Upper lobe of right lung (tissue), 1 donor: ENCODE measurements at regions not wholly inside any gene's neighbourhood (a gene's known extent, or its start where the extent isn't known, plus 50 kb on each side); places are given as distances from the start of the nearest gene placed in this dataset.

Source experiments
- ATAC-seq: fragments of 200-7000 bp; cut with Tn5 transposase; one replicate; pipeline ENCODE4 v1.9.1; 2020; ENCODE audit warnings: mild to moderate bottlenecking, moderate library complexity
- DNase-seq: peaks from one replicate; pipeline ENCODE4 v3.0.0-alpha.2; 2020
- H3K27ac ChIP-seq: fragments of 200-600 bp; one replicate; pipeline ENCODE4 v1.8.0; 2022
- H3K27me3 ChIP-seq: fragments of 200-600 bp; one replicate; pipeline ENCODE4 v1.8.0; 2022; ENCODE audit warnings: mild to moderate bottlenecking
- H3K36me3 ChIP-seq: fragments of 200-600 bp; one replicate; pipeline ENCODE4 v1.8.0; 2022
- H3K4me1 ChIP-seq: fragments of 200-600 bp; one replicate; pipeline ENCODE4 v1.8.0; 2022
- H3K4me3 ChIP-seq: fragments of 200-600 bp; one replicate; pipeline ENCODE4 v1.8.0; 2022; ENCODE audit warnings: mild to moderate bottlenecking
- H3K9me3 ChIP-seq: fragments of 200-600 bp; one replicate; pipeline ENCODE4 v1.8.0; 2022
- intact Hi-C: fragments of 100-400 bp; cut with DNase I; formaldehyde crosslinking; loops from one replicate; pipeline ENCODE4 v1.11.0; 2022
- TF ChIP-seq, protein P1 (sequence below): fragments of 200-600 bp; IDR thresholded peaks from one replicate; pipeline ENCODE4 v1.8.0; 2022; ENCODE audit warnings: antibody characterized with exemption
- donor health status: DM: no; HTN: yes; CAD: no; lungs with severe emphysema.

DNA sequence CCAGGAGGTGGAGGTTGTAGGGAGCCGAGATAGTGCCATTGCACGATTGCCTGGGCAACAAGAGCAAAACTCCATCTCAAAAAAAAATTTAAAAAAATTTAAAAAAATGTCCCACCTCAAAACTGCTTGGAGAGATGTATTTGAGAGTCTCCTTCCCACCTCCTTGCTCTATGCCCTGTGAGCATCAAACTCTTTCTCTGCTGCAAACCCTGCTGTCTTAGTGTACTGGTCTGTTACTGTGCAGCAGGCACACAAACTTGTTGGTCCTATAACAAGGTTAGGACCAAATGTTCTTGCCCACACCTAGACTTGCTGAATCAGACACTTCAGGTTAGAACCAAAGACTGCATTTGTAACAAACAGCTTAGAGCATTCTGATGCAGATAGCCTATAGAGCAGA is 153.5 kb upstream of the FUT8 start:
- Histone ChIP-seq H3K4me1 (no peaks in the 10 kb centered on the region), H3K9me3 (no peaks in the 10 kb centered on the region), H3K27me3 (no peaks in the 10 kb centered on the region), H3K4me3 (no peak overlapping the region), H3K36me3 (no peaks in the 10 kb centered on the region), H3K27ac (no peak overlapping the region)
- intact Hi-C loops = no loop called here
- TF ChIP-seq, protein P1, sequence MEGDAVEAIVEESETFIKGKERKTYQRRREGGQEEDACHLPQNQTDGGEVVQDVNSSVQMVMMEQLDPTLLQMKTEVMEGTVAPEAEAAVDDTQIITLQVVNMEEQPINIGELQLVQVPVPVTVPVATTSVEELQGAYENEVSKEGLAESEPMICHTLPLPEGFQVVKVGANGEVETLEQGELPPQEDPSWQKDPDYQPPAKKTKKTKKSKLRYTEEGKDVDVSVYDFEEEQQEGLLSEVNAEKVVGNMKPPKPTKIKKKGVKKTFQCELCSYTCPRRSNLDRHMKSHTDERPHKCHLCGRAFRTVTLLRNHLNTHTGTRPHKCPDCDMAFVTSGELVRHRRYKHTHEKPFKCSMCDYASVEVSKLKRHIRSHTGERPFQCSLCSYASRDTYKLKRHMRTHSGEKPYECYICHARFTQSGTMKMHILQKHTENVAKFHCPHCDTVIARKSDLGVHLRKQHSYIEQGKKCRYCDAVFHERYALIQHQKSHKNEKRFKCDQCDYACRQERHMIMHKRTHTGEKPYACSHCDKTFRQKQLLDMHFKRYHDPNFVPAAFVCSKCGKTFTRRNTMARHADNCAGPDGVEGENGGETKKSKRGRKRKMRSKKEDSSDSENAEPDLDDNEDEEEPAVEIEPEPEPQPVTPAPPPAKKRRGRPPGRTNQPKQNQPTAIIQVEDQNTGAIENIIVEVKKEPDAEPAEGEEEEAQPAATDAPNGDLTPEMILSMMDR = no peak
- no peak for ATAC-seq
- DNase-seq = no peak

DNA sequence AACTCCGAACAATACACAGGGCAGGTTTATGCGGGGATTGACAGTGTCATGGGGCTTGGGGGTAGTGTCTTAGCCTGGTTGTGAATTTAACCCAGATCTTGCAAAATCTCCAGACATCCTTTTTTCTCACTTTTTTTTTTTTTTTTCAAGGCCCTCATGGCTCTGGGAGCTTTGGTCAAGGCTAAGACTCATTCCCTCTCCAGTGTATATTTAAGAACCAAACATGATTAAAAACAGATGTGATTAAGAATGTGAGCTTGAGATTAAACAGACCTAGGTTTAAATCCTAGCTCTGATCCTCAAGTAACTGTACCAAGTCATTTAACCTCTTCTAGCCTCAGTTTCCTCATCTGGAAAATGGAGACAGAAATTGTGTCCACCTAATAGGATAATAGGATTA is 151.7 kb upstream of the FUT8 start:
- H3K9me3 ChIP-seq = no peaks in the 10 kb centered on the region
- no peaks in the 10 kb centered on the region for H3K4me1 ChIP-seq
- H3K36me3 ChIP-seq = no peaks in the 10 kb centered on the region
- ATAC-seq = no peak
- DNase-seq = no peak
- H3K4me3 ChIP-seq = no peak overlapping the region
- H3K27ac ChIP-seq = no peak overlapping the region
- intact Hi-C loops = no loop called here
- TF ChIP-seq, protein P1 = no peak
- H3K27me3 ChIP-seq = no peaks in the 10 kb centered on the region

DNA sequence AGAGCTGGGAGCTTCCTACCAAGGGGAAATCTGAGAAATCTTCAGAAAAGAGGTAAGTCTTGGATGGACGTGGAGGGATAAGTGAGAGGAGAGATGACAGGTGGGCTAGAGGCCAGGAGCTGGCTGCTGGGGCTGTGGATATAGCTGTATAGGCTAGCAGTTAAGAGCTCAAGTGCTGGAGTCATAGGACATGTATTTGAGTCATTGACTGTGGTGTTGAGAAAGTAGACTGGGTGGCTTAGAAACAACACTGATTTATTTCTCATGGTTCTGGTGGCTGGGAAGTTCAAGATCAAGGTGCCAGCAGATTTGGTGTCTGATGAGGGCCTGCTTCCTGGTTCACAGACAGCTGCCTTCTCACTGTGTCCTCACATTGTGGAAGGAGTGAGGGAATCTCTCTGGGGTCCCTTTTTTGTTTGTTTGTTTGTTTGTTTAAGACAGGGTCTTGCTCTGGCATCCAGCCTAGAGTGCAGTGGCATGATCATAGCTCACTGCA is 151.1 kb upstream of the FUT8 start:
- Histone ChIP-seq H3K27ac (no peak overlapping the region), H3K4me1 (no peaks in the 10 kb centered on the region), H3K9me3 (no peaks in the 10 kb centered on the region), H3K36me3 (no peaks in the 10 kb centered on the region), H3K4me3 (no peak overlapping the region), H3K27me3 (no peaks in the 10 kb centered on the region)
- no peak for ATAC-seq
- intact Hi-C loops = no loop called here
- TF ChIP-seq, protein P1 = no peak
- DNase-seq = no peak

DNA sequence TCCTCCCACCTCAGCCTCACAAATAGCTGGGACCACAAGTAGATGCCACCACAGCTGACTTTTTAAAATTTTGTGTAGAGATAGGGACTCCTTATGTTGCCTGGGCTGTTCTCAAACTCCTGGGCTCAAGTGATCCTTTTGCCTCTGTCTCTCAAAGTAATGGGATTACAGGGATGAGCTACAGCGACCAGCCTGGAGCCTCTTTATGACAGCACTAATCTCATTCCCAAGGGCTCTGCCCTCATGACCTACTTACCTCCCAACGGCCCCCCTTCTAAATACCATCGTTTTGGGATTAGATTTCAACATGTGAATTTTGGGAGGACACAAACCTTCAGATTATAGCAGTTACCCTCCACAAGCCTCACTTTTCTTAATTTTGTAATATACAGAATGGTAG is 150.6 kb upstream of the FUT8 start:
- no peak for DNase-seq
- Histone ChIP-seq H3K36me3 (no peaks in the 10 kb centered on the region), H3K9me3 (no peaks in the 10 kb centered on the region), H3K4me1 (no peaks in the 10 kb centered on the region), H3K27me3 (no peaks in the 10 kb centered on the region), H3K4me3 (no peak overlapping the region), H3K27ac (no peak overlapping the region)
- no peak for ATAC-seq
- TF ChIP-seq, protein P1 = no peak
- intact Hi-C loops = no loop called here

DNA sequence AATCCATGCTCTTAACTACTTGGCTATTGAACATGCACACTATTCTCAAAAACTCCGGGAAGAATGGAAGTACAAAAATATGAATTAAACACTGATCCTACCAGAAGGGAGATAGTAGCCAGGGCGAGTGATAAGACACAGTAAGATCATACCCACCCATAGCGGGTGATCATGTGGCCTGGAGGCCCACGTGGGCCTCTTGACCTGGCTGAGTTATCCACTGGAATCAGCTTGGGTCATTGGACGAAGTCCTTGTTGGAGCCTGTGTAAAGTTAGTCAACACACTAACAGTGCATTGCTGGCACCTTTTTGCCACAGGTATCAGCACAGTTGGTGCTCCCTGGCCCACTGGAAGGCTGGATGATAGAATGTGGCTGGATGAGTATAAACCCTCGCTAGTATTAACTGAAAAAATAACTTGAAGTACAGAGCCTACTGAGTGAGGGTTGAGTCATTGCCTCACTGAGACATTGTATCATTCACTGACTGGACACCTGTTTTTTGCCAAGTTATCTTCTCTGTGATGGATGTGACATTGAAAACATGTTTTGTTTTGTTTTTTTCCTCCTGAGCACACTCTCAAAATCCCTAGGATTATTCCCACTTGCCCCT is 149.2 kb upstream of the FUT8 start:
- no peak overlapping the region for H3K4me3 ChIP-seq
- TF ChIP-seq, protein P1 = no peak
- DNase-seq = no peak
- H3K9me3 ChIP-seq = no peaks in the 10 kb centered on the region
- no peaks in the 10 kb centered on the region for H3K4me1 ChIP-seq
- no peak for ATAC-seq
- H3K27me3 ChIP-seq = no peaks in the 10 kb centered on the region
- no peak overlapping the region for H3K27ac ChIP-seq
- intact Hi-C loops = no loop called here
- H3K36me3 ChIP-seq = no peaks in the 10 kb centered on the region

DNA sequence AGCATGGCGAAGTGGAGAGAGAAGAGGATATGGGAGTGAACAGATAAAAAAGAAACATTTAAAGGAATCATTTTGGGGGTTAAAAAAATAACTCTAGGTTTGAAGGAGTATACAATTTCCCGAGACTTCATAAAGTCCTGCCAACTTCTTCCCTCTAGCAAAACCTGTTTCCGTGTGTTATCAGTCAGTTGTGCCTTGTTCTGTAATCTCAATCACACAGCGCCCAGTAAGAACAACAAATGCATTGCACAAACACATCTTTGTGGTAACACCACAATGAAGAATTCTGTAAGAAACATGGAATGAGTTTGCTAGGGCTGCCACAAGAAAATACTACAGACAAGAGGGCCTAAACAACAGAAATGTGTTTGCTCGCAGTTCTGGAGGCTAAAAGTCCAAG is 144.7 kb upstream of the FUT8 start:
- TF ChIP-seq, protein P1 = no peak
- Histone ChIP-seq H3K9me3 (no peaks in the 10 kb centered on the region), H3K27me3 (no peaks in the 10 kb centered on the region), H3K27ac (no peak overlapping the region), H3K4me3 (no peak overlapping the region), H3K4me1 (no peaks in the 10 kb centered on the region), H3K36me3 (no peaks in the 10 kb centered on the region)
- intact Hi-C loops = no loop called here
- DNase-seq (no peak), ATAC-seq (no peak)
